Neural progenitor cell (in vitro differentiated cells): ENCODE measurements at regions not wholly inside any gene's neighbourhood (a gene's known extent, or its start where the extent isn't known, plus 50 kb on each side); places are given as distances from the start of the nearest gene placed in this dataset.

ENCODE experiments used
- DNase-seq: peaks from one replicate; pipeline ENCODE4 v3.0.0-alpha.2; 2016; ENCODE audit warnings: low spot score
- H2AFZ ChIP-seq: fragments of 200-600 bp; sonication (generic); replicated peaks from 2 replicates; pipeline ENCODE4 v1.6.1; 2016; ENCODE audit warnings: antibody characterized with exemption
- H3F3A ChIP-seq: fragments of 200-600 bp; sonication (generic); 2 replicates; pipeline ENCODE4 v1.6.1; 2016; ENCODE audit warnings: antibody characterized with exemption, low read depth
- H3K27ac ChIP-seq: fragments of 200-600 bp; sonication (generic); 2 replicates; pipeline ENCODE4 v1.5.1; 2016; ENCODE audit warnings: mild to moderate bottlenecking
- H3K27me3 ChIP-seq: fragments of 200-600 bp; sonication (generic); 2 replicates; pipeline ENCODE4 v1.6.1; 2016; ENCODE audit warnings: mild to moderate bottlenecking, moderate library complexity
- H3K36me3 ChIP-seq: fragments of 200-600 bp; sonication (generic); 2 replicates; pipeline ENCODE4 v1.5.1; 2016
- H3K4me1 ChIP-seq: fragments of 200-600 bp; sonication (generic); 2 replicates; pipeline ENCODE4 v1.6.1; 2016; ENCODE audit warnings: mixed run types
- H3K4me2 ChIP-seq: fragments of 200-600 bp; sonication (generic); 2 replicates; pipeline ENCODE4 v1.6.1; 2016
- H3K4me3 ChIP-seq: fragments of 200-600 bp; sonication (generic); 2 replicates; pipeline ENCODE4 v1.5.1; 2016
- H3K79me2 ChIP-seq: fragments of 200-600 bp; sonication (generic); 2 replicates; pipeline ENCODE4 v1.6.1; 2016; ENCODE audit warnings: low read depth
- H3K9ac ChIP-seq: fragments of 200-600 bp; sonication (generic); 2 replicates; pipeline ENCODE4 v1.6.1; 2016
- H3K9me3 ChIP-seq: fragments of 200-600 bp; sonication (generic); 2 replicates; pipeline ENCODE4 v1.5.1; 2016; ENCODE audit warnings: low read depth
- H4K20me1 ChIP-seq: fragments of 200-600 bp; sonication (generic); 2 replicates; pipeline ENCODE4 v1.6.1; 2016; ENCODE audit warnings: low read depth
- H3K27ac Mint-ChIP-seq: 3 replicates; pipeline ENCODE4 v1.8.0; 2021; ENCODE audit warnings: mixed read lengths
- H3K27me3 Mint-ChIP-seq: 2 replicates; pipeline ENCODE4 v1.8.0; 2022; ENCODE audit warnings: low read depth, mild to moderate bottlenecking, inconsistent platforms, moderate library complexity, mixed read lengths; ENCODE audit not compliant: insufficient read depth
- H3K36me3 Mint-ChIP-seq: 3 replicates; pipeline ENCODE4 v1.8.0; 2021; ENCODE audit warnings: mixed read lengths
- H3K4me1 Mint-ChIP-seq: 3 replicates; pipeline ENCODE4 v1.8.0; 2021; ENCODE audit warnings: mixed read lengths
- H3K4me3 Mint-ChIP-seq: 3 replicates; pipeline ENCODE4 v1.8.0; 2021; ENCODE audit warnings: mild to moderate bottlenecking, moderate library complexity, mixed read lengths
- H3K9me3 Mint-ChIP-seq: 3 replicates; pipeline ENCODE4 v1.8.0; 2020; ENCODE audit warnings: mixed read lengths
- EZH2 ChIP-seq: fragments of 200-600 bp; sonication (generic); IDR thresholded peaks from 2 replicates; pipeline ENCODE4 v1.6.1; 2017; ENCODE audit warnings: antibody characterized with exemption, mild to moderate bottlenecking, moderate library complexity
- EZH2phosphoT487 ChIP-seq: fragments of 200-600 bp; sonication (generic); IDR thresholded peaks from 2 replicates; pipeline ENCODE4 v1.6.1; 2017; ENCODE audit warnings: antibody characterized with exemption
- TF ChIP-seq, protein P1 (sequence below): fragments of 200-600 bp; sonication (generic); IDR thresholded peaks from 2 replicates; pipeline ENCODE4 v1.5.1; 2017; ENCODE audit warnings: antibody characterized with exemption, mild to moderate bottlenecking

DNA sequence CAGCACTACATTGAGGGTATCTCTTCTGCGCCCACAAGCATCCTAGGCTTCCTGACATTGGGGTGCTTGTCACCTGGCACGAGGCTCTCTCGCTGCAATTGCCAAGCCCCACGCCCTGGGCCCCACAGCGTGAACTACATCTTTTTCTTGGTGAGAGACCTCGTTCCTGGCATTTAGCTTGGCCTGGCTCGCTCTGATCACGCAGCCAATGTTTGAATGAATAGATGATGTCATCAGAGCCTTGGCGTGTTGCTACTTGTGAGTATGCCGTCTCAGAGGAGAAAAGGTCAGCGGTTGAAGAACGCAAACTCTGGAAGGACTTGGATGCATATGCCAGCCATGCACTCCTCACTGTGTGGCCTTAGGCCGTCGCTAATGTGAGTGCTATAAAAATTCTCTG lies 150.2 kb upstream of the AUTS2 start:
- Mint-ChIP-seq H3K36me3 (no peaks in the 10 kb centered on the region), H3K27ac (peak overlapping the region; percentile 63), H3K9me3 (no peaks in the 10 kb centered on the region), H3K4me1 (peaks cover 4% of the 10 kb centered on the region), H3K27me3 (peaks cover 10% of the 10 kb centered on the region), H3K4me3 (no peak overlapping the region)
- no peak overlapping the region for H3K4me3 ChIP-seq
- no peak overlapping the region for H3K9ac ChIP-seq
- TF ChIP-seq, protein P1, sequence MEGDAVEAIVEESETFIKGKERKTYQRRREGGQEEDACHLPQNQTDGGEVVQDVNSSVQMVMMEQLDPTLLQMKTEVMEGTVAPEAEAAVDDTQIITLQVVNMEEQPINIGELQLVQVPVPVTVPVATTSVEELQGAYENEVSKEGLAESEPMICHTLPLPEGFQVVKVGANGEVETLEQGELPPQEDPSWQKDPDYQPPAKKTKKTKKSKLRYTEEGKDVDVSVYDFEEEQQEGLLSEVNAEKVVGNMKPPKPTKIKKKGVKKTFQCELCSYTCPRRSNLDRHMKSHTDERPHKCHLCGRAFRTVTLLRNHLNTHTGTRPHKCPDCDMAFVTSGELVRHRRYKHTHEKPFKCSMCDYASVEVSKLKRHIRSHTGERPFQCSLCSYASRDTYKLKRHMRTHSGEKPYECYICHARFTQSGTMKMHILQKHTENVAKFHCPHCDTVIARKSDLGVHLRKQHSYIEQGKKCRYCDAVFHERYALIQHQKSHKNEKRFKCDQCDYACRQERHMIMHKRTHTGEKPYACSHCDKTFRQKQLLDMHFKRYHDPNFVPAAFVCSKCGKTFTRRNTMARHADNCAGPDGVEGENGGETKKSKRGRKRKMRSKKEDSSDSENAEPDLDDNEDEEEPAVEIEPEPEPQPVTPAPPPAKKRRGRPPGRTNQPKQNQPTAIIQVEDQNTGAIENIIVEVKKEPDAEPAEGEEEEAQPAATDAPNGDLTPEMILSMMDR: no peak
- TF ChIP-seq EZH2 (no peak), EZH2phosphoT487 (no peak)
- H4K20me1 ChIP-seq: no peaks in the 10 kb centered on the region
- no peaks in the 10 kb centered on the region for H3K36me3 ChIP-seq
- peaks cover 10% of the 10 kb centered on the region for H3F3A ChIP-seq
- H3K27me3 ChIP-seq: peaks cover 53% of the 10 kb centered on the region
- no peaks in the 10 kb centered on the region for H3K9me3 ChIP-seq
- no peak for DNase-seq
- no peak overlapping the region for H2AFZ ChIP-seq
- no peak overlapping the region for H3K4me2 ChIP-seq
- no peak overlapping the region for H3K27ac ChIP-seq
- no peaks in the 10 kb centered on the region for H3K79me2 ChIP-seq
- peaks cover 10% of the 10 kb centered on the region for H3K4me1 ChIP-seq

DNA sequence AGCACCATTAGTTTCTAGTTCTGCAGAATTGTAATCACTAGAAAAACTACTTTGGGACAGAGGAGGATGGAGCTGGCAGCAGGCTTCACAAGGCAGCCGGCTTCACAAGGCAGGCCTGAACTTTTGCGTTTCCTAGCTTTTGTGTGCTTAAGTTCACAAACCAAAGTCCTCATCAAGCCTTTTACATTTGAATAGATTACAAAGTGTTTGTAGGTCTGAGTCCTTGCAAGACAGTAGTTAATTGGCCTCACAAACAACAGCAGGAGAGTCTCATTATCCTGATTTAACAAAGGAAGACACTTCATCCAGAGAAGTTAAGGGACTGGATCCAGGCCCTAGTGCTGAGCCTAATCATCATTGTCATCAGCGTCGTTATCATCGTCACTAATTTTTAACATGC lies 147.8 kb upstream of the AUTS2 start:
- H3K9ac ChIP-seq: no peak overlapping the region
- H3K4me2 ChIP-seq: peak overlapping the region; percentile 32
- H3K27me3 Mint-ChIP-seq: peaks cover 6% of the 10 kb centered on the region
- H2AFZ ChIP-seq: no peak overlapping the region
- H3K4me3 ChIP-seq: no peak overlapping the region
- H3F3A ChIP-seq: peaks cover 10% of the 10 kb centered on the region
- DNase-seq: peak; percentile 75
- H3K27ac Mint-ChIP-seq: no peak overlapping the region
- no peaks in the 10 kb centered on the region for H3K36me3 Mint-ChIP-seq
- peaks cover 53% of the 10 kb centered on the region for H3K27me3 ChIP-seq
- no peaks in the 10 kb centered on the region for H4K20me1 ChIP-seq
- no peak overlapping the region for H3K27ac ChIP-seq
- no peaks in the 10 kb centered on the region for H3K9me3 Mint-ChIP-seq
- H3K36me3 ChIP-seq: no peaks in the 10 kb centered on the region
- TF ChIP-seq, protein P1: no peak
- TF ChIP-seq EZH2phosphoT487: peak; percentile 54
- no peak for TF ChIP-seq EZH2
- H3K4me1 ChIP-seq: peaks cover 10% of the 10 kb centered on the region
- no peaks in the 10 kb centered on the region for H3K9me3 ChIP-seq
- peaks cover 4% of the 10 kb centered on the region for H3K4me1 Mint-ChIP-seq
- no peaks in the 10 kb centered on the region for H3K79me2 ChIP-seq
- H3K4me3 Mint-ChIP-seq: no peak overlapping the region

DNA sequence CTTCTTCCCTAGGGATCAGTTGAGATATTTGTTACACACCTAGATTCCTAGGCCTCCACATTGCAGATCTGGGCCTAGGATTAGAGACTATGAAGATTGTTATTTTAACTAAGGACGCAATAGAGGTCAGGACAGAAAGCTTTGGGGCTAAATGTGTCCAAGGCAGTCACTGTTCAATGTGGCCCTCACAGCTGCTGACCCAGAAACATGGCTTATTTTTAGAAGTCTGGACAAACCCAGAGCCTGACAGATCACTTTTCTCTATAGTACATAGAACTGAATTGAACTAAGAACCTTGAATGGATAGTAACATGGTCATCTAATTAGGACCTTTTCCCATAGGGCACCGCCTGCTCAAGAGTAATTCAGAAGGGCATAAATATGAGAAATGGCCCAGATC lies 146.6 kb upstream of the AUTS2 start:
- Histone ChIP-seq H3K4me2 (no peak overlapping the region), H4K20me1 (no peaks in the 10 kb centered on the region), H2AFZ (no peak overlapping the region), H3F3A (peaks cover 10% of the 10 kb centered on the region), H3K9me3 (no peaks in the 10 kb centered on the region), H3K36me3 (no peaks in the 10 kb centered on the region), H3K27me3 (peaks cover 53% of the 10 kb centered on the region), H3K79me2 (no peaks in the 10 kb centered on the region), H3K4me3 (no peak overlapping the region), H3K9ac (no peak overlapping the region), H3K4me1 (peaks cover 10% of the 10 kb centered on the region), H3K27ac (no peak overlapping the region)
- H3K27me3 Mint-ChIP-seq: peaks cover 10% of the 10 kb centered on the region
- H3K27ac Mint-ChIP-seq: no peak overlapping the region
- H3K4me3 Mint-ChIP-seq: no peak overlapping the region
- DNase-seq: no peak
- no peaks in the 10 kb centered on the region for H3K4me1 Mint-ChIP-seq
- H3K36me3 Mint-ChIP-seq: no peaks in the 10 kb centered on the region
- no peak for TF ChIP-seq EZH2
- no peak for TF ChIP-seq EZH2phosphoT487
- TF ChIP-seq, protein P1: no peak
- no peaks in the 10 kb centered on the region for H3K9me3 Mint-ChIP-seq
